ENCODE measurements at regions not wholly inside any gene's neighbourhood (a gene's known extent, or its start where the extent isn't known, plus 50 kb on each side); places are given as distances from the start of the nearest gene placed in this dataset.
"Not testable (repeated sequence)": the region's sequence is repeated elsewhere in the genome, so short reads cannot be mapped to it uniquely, and the experiment has no call there.

DNA sequence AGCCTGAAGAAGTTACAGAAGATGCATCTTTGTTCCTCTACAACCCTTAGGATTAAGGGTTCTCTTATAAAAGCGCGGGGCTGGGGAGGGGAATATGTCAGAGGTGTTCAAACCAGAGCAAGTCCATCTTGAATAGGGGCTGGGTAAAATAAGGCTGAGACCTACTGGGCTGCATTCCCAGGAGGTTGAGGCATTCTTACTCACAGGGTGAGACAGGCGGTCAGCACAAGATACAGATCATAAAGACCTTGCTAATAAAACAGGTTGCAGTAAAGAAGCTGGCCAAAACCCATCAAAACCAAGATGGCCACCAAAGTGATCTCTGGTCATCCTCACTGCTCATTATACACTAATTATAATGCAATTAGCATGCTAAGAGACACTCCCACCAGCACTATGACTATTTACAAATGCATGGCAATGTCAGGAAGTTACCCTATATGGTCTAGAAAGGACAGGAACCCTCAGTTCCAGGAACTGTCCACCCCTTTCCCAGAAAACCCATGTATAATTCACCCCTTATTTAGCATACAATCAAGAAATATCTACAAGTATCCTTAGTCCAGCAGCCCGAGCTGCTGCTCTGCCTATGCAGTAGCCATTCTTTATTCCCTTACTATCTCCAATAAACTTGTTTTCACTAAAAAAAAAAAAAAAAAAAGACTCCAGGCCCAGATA is 108.1 kb upstream of the FOXN3 start:
- no peak for DNase-seq (ENCODE audit: low read depth)

DNA sequence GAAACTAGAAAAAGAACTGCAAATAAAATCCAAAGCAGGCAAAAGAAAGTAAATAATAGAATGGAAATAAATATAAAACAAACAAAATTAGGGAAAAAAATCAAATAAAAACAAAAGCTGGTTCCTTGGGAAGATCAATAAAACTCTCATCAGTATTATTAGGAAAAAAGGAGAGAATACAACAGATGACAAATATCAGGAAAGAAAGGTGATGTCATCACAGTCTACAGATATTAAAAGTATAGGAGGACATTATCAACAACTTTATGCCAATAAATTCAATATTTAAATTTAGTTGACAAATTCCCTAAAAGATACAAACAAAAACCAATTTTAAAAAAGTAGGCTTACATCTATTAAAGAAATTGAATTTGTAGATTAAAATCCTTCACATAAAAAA is 107.4 kb upstream of the FOXN3 start:
- DNase-seq (ENCODE audit: low read depth), result no peak

DNA sequence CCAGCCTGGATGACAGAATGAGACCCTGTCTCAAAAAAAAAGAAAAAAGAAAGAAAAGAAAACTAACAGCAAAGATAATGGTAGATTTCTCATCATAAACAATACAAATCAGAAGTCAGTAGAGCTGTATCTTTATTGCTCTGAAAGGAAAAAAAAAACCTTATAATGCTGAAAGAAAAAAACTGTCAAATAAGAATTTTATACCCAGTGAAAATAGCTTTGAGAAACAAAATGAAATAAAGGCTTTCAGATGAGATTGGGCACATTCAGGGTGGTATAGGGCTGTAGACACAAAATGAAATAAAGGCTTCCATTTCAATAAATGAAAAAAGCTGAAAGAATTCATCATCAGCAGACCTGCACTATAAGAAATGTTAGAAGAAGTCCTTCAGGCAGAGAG is 105.0 kb upstream of the FOXN3 start:
- no peak for DNase-seq (ENCODE audit: low read depth)

DNA sequence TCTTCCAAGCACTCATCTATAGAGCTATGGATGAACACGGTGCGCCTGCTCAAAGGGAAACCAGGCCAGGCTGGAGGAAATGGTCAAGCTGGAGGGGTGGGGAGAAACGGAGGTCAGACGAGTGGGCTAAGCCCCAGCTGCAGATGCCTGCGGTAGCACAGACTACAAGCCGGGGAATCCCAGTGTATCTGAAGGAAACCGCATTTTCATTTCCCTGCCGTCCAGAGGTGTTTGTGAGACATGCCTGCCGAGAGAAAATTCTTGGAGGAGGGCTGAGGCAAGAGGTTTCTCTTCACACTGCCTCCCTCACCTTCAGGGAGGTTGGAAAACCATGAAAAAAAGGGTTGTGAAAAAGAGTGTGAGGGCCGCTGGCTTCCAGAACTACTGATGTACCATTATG is 102.0 kb upstream of the FOXN3 start:
- no peak for DNase-seq (ENCODE audit: low read depth)

DNA sequence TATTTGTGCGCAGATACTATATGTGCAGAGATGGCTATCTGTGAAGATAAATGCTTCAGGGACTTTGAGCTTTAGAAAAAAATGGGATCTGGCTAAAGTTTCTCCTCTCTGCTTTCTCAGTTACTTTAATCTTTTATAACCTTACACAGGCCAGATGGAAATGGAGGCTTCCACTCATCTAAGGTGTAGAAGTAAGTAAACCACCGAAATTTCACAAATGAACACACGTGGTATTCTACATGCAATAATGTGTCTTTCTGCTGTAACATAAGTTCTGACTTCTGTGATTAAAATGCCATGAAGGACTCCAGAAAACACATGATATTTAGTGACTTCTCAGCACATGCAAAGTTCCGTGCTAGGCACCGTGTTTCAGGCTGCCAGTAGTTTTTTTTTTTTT is 99.1 kb upstream of the FOXN3 start:
- DNase-seq (ENCODE audit: low read depth), result no peak

DNA sequence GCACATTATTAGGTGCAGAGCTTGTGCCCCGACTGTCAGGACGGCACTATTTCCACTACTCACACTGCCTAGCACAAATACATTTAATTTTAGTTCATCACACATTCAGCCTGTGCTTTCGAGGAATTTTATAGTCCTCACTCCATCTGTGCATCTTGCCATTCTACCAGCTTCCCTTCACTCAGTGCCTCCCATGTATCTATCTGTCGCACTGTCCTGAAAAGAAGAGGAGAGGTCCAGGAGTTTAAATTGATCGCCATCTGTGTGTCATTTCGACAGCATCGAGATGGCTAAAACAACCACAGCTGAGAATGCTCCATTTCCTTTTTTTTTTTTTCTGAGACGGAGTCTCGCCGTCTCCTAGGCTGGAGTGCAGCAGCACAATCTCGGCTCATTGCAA is 97.6 kb upstream of the FOXN3 start:
- no peak for DNase-seq (ENCODE audit: low read depth)

DNA sequence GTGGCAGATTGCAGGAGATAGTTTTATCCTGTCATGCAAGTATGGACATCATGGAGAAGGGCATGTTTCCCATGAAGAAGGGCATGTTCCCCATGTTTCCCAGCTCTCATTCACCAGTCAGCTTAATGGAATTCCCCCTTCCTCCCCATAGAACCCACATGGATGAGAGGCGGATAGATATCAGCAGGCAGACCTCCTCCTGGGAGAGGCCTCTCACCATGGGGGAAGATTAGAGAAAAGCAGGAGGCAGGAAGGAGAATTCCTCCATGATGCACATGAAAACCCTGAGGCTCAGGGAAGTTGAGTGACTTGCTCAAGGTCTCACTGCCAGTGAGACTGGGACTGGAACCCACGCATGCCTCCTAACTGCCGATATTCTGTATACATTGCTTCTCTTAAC is 92.9 kb upstream of the FOXN3 start:
- DNase-seq (ENCODE audit: low read depth), result no peak

DNA sequence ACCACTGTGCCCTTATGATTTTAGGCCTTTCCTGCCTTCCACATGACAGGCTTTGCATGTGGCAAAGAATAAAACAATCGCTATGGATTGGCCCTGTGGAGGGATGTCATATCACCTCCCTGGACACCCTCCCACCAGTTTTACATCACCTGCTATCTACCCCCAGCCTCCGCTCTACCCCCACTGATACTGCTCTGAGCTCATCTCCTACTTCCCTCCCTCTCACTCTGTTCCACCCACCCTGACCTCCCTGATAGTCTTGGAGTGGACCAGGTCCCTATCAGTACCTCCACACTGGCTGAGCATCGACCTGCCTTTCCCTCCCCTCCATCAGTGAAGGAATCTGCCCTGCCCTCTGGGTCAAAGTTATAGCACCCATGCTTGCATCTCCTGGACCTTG is 91.8 kb upstream of the FOXN3 start:
- DNase-seq (ENCODE audit: low read depth), result no peak

DNA sequence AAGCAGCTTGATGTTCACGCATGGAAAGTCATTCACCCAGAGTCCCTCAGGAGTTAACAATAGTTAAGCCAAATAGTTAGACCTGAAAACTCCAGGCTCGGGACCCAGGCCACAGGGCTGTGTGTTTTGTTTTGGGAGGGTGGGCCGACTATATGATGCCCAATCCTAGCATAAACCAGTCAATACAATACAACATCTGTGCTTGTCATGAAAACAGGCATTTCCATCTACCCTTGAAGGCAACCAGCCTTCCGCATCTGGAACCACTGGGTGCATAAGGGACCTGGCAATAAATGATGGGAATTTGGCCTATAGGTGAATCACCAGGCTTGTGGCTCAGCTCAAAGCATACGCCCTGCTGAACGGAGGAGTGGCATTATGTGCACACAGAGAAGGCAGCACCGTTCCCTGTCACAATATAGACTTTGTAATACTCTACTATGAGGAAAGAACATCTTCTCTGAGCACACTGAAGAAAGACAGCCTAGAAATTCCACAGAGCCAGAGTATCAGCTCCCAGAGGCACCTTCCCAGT is 91.0 kb upstream of the FOXN3 start:
- no peak for DNase-seq (ENCODE audit: low read depth)

DNA sequence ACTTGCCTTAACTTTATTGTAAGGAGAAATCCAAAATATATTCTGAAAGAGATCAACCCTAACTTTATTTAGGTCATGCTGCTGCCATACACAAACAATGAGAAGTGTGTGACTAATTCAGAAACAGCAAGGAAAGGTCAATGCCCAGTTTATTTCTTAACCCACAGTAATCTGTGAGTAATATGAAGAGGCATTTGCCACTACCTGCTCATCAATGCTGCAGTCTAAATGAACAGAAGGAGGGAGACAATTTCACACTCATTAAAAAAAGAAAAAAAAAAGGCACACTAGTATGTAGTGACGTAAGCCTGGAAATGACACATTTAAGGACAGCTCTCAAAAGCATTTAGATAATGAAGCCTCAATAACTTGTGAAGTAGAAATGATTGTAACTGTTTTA is 90.5 kb upstream of the FOXN3 start:
- DNase-seq (ENCODE audit: low read depth), result no peak

DNA sequence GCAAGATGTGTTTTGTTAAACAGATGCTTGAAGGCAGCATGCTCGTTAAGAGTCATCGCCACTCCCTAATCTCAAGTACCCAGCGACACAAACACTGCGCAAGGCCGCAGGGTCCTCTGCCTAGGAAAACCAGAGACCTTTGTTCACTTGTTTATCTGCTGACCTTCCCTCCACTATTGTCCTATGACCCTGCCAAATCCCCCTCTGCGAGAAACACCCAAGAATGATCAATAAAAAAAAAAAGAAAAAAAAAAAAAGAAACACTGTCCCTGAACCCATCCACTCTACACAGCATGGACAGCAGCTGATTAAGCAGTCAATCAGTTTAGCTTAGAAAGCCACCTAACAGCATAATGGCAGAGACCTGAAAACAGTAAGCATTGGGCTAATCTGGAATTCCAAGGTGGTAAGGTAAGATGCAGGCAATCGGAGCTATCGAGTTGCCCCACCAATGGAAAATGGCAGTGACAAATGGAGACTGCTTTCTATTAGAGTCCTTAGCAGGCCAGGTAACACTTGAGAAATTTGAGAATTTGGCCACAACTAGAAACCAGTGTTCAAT is 89.9 kb upstream of the FOXN3 start:
- DNase-seq (ENCODE audit: low read depth), result not testable (repeated sequence)

DNA sequence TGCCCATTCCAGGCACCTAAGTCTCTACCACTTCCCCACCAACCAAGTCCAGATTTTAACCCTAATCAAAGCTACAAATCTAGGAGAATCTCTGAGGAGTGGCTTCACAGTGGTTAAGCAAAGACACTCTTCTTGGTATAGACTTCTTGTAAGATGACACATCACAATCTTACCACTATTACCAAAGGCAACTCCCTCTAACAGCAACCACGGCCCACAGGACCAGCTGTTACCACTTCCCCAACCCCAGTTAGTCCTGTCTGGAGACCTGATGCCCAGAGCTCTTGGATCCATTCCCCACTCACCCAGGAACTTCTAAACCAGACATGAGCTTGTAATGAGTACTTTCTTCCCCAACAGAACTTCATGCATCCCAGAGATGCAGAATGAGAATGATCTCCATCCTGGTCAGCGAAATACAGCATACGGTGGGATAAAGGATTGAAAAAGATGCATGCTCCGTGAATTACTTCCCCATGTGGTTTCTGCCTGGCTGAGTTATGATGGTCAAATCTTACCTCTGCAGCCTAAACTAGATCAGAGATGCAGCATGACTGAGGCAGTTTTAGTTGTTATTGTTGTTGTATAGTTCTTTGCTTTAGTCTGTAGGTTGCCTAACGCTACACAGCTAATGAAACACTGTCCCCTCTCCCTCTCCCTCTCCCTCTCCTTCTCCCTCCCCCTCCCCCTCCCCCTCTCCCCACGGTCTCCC is 87.7 kb upstream of the FOXN3 start:
- no peak for DNase-seq (ENCODE audit: low read depth)

DNA sequence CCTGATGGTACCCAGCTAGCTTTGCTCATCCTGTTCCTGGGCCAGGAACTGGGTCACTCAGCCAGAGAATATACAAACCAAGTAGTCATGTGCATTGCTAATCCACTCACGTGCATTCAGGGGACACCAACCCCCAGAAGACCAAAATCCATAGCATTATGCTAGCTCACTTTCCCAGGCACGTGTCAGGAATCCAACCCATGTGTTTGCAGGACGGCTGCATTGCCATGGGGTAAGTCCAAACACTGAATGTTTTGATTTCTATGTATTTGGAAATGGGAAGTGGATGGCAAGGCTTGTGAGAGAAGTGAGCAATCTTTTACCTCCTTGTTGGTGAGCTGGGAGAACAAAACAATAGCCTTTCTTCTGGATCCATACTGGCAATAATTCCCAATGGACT is 87.1 kb upstream of the FOXN3 start:
- no peak for DNase-seq (ENCODE audit: low read depth)

DNA sequence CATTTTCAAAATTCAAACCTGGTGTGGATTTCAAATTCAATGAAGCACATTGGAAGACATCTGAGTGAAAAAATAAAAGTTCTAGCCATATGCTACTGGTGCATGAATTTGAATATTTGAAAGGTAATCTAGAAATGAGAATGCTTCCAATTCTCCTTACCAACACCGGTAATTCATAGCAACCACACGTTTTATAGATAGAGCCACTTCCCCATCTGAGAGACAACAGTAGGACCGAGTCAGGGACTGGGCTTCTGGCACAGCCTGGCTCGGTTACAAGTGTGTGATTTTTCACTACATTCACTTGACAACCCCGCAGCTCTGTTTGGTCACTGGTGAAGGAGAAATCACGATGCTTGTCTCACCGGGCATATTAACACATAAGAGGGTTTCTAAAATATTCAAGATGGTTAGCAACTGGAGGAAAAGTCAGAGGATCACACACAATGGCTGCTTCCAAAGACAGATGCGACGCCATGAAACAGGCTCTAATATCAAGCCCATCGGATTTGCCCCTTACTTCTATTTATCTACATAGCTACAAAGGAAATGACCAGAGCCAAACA is 86.5 kb upstream of the FOXN3 start:
- no peak for DNase-seq (ENCODE audit: low read depth)

DNA sequence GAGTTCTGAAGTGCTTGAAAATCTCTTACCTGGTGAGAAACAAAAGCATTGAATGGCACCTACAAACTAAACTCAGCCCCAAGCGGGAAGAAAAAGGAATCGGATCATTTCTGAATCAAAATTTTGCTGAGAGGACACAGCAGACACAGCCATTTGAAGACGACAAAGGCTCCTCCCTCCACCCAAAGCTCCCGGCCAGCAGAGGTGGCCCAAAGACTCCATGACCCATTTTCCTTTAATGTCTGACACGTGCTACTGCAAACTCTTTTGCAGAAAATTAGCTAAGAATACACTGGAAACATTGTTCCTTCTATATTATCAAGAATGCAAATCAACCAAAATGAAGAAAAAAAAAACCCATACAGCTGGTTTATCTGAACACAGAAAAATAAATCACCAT is 85.9 kb upstream of the FOXN3 start:
- no peak for DNase-seq (ENCODE audit: low read depth)

DNA sequence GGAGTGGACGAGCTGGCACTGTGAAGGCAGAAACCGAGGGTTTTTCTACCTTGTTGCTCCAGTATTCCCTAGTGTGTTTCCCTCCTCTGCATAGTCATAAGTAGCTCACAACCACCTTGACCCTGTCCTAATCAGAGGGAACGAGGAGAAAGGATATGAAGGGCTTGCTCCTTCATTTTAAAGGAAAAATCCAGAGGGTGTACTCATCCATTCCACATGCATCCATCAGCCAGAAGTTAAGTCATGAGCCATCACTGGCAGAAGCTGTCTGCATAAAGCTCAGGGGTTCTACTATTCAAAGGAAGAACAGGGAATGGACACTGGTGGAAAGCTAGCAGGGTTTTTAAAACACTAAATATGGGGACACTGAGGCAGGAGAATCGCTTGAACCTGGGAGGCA is 84.3 kb upstream of the FOXN3 start:
- DNase-seq (ENCODE audit: low read depth), result no peak

DNA sequence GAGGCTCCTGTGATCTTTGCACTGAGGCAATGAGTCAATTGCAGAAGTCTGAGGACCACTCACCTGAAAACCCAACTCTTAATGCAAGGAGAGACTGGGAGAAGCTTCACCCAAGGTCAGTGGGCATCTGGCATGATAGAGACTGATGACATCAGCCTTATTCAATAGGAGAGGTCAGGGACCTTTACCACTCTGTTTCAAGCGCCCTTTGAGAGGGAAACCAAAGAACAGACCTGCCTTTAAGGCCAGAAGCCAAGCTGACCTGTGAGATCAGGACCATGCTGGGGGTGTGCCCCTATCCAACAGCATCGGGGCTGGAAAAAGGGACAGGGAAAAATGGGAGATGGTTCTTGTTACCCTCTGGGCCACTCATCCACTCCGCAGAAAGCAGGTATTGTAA is 83.3 kb upstream of the FOXN3 start:
- no peak for DNase-seq (ENCODE audit: low read depth)

DNA sequence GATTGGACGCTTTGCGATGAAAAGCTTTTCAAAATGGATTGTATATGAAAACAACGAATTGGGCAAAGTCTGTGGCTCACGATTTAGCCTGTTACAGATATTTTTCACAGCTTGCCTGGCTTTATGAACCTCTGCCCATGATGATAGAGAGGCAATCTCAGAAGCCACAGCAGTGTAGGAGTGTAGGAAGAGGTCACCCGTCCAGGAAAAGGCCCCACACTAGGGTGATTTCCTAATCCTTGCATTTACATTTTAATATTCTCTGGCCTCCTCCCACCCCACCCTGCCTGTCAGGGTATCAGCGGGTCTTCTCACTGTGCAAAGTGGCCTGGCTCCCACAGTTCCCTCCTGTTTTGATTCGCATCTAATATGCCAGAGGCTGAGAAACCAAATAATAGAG is 81.8 kb upstream of the FOXN3 start:
- DNase-seq (ENCODE audit: low read depth), result no peak

DNA sequence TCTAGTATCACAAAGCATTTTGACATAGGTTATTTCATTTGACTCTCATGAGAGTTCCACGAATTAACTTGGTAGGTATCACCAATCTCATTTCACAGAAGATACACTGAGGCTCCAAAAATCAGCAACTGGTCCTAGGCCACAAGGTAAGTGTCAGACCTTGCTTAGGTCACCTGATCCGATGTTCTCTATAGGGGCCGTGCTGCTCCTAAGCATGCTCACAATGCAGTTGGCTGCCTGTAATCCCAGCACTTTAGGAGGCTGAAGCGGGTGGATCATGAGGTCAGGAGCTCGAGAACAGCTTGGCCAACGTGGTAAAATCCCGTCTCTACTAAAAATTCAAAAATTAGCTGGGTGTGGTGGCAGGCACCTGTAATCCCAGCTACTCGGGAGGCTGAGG is 78.7 kb upstream of the FOXN3 start:
- DNase-seq (ENCODE audit: low read depth), result no peak

DNA sequence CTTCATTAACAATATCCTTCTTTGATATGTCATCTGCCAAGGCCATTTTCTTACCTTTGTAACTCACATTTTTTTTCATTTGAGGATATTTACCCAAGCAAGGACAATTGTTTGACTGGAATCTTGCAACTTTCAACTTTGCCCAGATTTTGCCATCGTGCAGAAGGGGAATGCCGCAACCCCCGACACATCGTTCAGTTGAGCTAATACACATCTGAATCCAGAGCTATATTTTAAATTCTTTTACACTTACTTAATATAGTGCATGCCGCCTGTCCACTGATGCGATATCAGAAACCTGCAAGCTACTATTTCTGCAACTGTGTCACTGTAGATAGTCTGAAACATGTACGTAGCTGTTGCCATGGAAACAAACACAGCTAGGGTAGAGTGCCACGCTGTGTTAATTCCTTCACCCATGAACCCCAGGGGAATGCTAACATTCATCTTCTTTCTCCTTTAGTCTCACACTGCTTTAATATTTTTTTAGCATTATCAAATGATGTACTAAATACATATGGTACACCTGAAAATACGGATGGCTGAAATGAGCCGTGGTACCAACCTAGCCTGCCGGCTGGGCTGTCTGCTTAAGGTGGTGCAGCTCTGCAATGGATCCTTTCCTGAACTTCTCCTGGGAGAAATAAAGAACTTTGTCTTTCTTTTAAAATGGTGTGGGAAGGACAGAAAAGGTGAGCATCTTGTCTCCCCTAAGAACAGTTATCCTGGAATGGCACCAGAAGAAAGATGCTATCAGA is 77.0 kb upstream of the FOXN3 start:
- DNase-seq (ENCODE audit: low read depth), result no peak

DNA sequence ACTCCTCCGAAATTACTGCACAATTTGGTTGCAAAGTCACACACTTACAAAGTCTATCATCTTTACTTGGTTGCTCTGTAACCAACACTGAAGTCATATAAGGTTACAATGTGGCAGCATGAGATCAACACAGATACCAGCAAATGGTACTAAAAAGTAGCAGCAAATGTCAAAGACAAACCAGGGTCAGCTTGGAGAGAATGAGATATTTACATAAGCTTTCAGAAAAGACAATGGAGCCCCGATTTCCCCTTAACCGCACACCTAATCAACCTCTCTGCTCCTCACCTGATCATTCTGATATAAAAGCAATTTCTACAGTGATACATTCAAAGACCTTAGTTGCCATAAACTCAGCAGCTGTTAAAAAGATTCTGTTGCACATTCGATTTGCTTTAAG is 76.4 kb upstream of the FOXN3 start:
- no peak for DNase-seq (ENCODE audit: low read depth)

DNA sequence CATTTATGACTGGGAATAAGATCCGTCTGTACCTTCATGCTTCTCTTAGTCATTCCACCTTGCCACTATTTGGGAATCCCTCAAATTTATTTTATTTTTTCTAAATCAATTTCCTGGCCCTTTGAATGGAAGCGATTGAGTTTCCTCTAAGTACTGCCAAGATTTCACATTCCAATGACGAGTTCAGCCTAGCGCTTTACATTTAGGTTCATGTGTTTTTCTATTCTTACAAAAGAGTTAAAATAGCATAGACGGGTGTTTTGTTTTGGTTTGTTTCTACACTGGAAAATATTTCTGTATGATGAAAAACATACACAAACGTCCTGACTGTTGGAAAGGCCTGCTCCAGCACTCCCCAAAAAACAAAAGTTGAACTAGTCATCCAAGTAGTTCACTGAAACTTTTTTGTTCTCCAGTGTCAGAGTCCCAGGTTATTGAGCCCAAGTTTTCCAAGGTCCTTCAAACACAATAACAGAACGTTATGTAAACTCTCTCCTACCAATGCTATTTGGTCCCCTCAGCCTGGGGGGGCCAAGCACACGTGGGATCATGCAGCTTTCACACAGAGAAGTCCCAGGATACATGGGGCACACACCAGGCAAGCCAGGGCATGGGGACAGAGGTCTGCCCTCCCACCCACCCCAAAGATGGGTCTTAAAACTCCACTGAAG is 74.8 kb upstream of the FOXN3 start:
- no peak for DNase-seq (ENCODE audit: low read depth)

All from T-helper 22 cell (primary cell).